K562 (cell line): ENCODE measurements at regions not wholly inside any gene's neighbourhood (a gene's known extent, or its start where the extent isn't known, plus 50 kb on each side); places are given as distances from the start of the nearest gene placed in this dataset.

ENCODE experiments used
- CBX3 ChIP-seq, 2 experiments: IDR thresholded peaks; 1 replicate in 1 of 2; 2 replicates in 1 of 2; pipeline ENCODE4 v1.6.1; 2012; ENCODE audit warnings: inconsistent platforms in 2 of 2, low read length in 2 of 2, borderline replicate concordance in 1 of 2, control low read depth in 1 of 2
- CSDE1 ChIP-seq, 2 experiments: fragments of 450-650 bp; IDR thresholded peaks; 2 replicates each; pipeline ENCODE4 v1.6.1; 2016; ENCODE audit warnings: mild to moderate bottlenecking in 1 of 2
- L3MBTL2 ChIP-seq: fragments of 450-650 bp; IDR thresholded peaks from 2 replicates; pipeline ENCODE4 v1.6.1; 2016; ENCODE audit warnings: mild to moderate bottlenecking, moderate library complexity
- MCM3 ChIP-seq: fragments of 450-650 bp; IDR thresholded peaks from 2 replicates; pipeline ENCODE4 v1.6.1; 2016
- NEUROD1 ChIP-seq: fragments of 150-350 bp; IDR thresholded peaks from 2 replicates; pipeline ENCODE4 v1.6.1; 2014; ENCODE audit warnings: borderline replicate concordance, low read length, low read depth; ENCODE audit not compliant: partially characterized antibody
- SNRNP70 ChIP-seq: fragments of 200-400 bp; formaldehyde crosslinking; optimal IDR thresholded peaks from 2 replicates; pipeline ENCODE3; 2017; ENCODE audit warnings: low read depth, low read length
- TCF7L2 ChIP-seq: fragments of 150-350 bp; IDR thresholded peaks from 2 replicates; pipeline ENCODE4 v1.6.1; 2016; ENCODE audit warnings: low read depth, mild to moderate bottlenecking, low read length, moderate library complexity
- TF ChIP-seq, protein P1 (sequence below): sonication (generic); formaldehyde crosslinking; IDR thresholded peaks from 2 replicates; pipeline ENCODE4 v1.8.0; 2023; ENCODE audit warnings: mild to moderate bottlenecking, missing genetic modification reagents
- TF ChIP-seq, protein P2 (sequence below): fragments of 200-400 bp; formaldehyde crosslinking; IDR thresholded peaks from 2 replicates; pipeline ENCODE4 v1.6.1; 2017; ENCODE audit warnings: mild to moderate bottlenecking, low read depth, low read length, moderate library complexity

DNA sequence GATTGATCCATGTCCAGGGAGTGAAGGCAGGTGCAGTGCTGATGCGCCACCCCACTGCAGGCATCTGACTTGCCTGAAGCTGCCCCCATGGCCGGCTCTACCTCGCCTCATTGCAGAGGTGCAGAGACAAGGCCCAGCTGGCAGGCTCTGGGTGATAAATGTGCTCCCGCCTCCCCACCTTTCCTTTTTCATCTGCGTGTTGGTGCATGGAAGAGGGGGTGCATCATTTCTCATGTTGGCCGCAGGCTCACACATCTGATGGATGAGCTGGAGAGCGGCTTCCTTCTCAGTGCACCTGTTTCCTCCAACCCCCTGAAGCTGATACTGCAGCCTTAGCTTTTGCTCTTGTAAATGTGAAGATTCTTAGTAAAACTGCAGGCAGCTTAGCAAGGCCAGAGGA, 306.0 kb upstream of the KAZN start (continued):
- TF ChIP-seq TCF7L2 (no peak), CSDE1 (IDR thresholded peaks at IDR 0.05) (no peak), MCM3 (no peak), CBX3 (IDR thresholded peaks at IDR 0.05; ENCODE audit: borderline replicate concordance in 1 of 2, low read length in 2 of 2) (no peak), SNRNP70 (no peak), L3MBTL2 (no peak), NEUROD1 (no peak)
- TF ChIP-seq, protein P1, sequence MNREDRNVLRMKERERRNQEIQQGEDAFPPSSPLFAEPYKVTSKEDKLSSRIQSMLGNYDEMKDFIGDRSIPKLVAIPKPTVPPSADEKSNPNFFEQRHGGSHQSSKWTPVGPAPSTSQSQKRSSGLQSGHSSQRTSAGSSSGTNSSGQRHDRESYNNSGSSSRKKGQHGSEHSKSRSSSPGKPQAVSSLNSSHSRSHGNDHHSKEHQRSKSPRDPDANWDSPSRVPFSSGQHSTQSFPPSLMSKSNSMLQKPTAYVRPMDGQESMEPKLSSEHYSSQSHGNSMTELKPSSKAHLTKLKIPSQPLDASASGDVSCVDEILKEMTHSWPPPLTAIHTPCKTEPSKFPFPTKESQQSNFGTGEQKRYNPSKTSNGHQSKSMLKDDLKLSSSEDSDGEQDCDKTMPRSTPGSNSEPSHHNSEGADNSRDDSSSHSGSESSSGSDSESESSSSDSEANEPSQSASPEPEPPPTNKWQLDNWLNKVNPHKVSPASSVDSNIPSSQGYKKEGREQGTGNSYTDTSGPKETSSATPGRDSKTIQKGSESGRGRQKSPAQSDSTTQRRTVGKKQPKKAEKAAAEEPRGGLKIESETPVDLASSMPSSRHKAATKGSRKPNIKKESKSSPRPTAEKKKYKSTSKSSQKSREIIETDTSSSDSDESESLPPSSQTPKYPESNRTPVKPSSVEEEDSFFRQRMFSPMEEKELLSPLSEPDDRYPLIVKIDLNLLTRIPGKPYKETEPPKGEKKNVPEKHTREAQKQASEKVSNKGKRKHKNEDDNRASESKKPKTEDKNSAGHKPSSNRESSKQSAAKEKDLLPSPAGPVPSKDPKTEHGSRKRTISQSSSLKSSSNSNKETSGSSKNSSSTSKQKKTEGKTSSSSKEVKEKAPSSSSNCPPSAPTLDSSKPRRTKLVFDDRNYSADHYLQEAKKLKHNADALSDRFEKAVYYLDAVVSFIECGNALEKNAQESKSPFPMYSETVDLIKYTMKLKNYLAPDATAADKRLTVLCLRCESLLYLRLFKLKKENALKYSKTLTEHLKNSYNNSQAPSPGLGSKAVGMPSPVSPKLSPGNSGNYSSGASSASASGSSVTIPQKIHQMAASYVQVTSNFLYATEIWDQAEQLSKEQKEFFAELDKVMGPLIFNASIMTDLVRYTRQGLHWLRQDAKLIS (CRISPR knock-in tag): no peak
- TF ChIP-seq, protein P2, sequence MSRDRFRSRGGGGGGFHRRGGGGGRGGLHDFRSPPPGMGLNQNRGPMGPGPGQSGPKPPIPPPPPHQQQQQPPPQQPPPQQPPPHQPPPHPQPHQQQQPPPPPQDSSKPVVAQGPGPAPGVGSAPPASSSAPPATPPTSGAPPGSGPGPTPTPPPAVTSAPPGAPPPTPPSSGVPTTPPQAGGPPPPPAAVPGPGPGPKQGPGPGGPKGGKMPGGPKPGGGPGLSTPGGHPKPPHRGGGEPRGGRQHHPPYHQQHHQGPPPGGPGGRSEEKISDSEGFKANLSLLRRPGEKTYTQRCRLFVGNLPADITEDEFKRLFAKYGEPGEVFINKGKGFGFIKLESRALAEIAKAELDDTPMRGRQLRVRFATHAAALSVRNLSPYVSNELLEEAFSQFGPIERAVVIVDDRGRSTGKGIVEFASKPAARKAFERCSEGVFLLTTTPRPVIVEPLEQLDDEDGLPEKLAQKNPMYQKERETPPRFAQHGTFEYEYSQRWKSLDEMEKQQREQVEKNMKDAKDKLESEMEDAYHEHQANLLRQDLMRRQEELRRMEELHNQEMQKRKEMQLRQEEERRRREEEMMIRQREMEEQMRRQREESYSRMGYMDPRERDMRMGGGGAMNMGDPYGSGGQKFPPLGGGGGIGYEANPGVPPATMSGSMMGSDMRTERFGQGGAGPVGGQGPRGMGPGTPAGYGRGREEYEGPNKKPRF: no peak
